ENCODE measurements at regions not wholly inside any gene's neighbourhood (a gene's known extent, or its start where the extent isn't known, plus 50 kb on each side); places are given as distances from the start of the nearest gene placed in this dataset.

DNA sequence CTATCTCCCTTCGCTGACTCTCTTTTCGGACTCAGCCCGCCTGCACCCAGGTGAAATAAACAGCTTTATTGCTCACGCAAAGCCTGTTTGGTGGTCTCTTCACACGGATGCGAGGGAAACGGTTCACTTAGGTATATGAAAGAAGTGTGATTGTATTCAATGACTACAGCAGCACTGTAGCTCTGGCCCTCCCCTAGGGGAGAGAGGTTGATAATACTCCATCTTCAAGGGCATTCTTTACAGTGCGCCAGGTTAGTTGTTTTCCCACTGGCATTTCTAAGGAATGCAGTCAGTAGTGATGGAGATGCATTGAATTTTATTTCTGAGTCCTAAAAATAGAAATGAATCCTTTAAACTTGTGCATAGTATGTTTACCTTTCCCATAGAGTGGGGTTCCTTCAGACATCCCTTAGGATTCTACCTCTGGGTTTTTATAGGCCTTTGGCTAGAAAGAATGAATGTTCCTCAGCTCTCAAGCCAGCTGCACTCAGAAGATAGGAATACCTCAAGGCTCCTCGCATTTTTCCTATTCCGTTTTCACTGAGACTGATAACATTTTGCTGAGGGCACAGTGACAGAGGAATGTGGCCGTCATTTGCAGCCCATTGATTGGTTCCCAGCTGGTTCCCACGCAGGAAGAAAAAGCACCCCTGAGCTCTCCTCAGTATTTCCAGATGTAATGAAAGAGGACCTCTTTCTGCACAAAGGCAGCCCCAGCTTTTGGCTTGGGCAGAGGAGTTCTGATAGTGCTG is 131.8 kb upstream of the C2CD4B start:
- H3K4me3 ChIP-seq (ENCODE audit: low read depth, low read length) = no peak overlapping the region
- DNase-seq (ENCODE audit: low read depth, low spot score) = no peak
- in situ Hi-C loops (cut with HindIII; ENCODE audit: low sequenced_read_pairs) = no loop called here
- TF ChIP-seq, protein P1, sequence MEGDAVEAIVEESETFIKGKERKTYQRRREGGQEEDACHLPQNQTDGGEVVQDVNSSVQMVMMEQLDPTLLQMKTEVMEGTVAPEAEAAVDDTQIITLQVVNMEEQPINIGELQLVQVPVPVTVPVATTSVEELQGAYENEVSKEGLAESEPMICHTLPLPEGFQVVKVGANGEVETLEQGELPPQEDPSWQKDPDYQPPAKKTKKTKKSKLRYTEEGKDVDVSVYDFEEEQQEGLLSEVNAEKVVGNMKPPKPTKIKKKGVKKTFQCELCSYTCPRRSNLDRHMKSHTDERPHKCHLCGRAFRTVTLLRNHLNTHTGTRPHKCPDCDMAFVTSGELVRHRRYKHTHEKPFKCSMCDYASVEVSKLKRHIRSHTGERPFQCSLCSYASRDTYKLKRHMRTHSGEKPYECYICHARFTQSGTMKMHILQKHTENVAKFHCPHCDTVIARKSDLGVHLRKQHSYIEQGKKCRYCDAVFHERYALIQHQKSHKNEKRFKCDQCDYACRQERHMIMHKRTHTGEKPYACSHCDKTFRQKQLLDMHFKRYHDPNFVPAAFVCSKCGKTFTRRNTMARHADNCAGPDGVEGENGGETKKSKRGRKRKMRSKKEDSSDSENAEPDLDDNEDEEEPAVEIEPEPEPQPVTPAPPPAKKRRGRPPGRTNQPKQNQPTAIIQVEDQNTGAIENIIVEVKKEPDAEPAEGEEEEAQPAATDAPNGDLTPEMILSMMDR (IDR thresholded peaks at IDR 0.05; ENCODE audit: low read depth, low read length) = no peak

DNA sequence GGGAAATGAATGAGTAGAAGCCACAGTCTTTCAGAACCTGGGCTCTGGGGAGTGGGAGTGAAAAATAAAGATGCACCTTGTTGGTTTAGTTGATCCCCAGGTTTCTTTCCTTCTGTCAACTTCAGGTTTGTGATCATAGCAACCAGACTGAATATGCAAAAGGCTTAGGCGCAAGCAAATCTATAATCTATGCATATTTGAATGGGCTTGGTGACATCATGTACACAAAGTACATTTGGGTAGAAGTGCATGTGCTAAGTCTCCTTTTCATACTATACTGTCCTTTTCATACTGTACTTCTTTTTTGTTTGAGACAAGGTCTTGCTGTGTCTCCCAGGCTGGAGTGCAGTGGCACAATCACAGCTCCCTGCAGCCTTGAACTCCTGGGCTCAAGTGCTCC is 132.4 kb upstream of the C2CD4B start:
- in situ Hi-C loops (cut with HindIII; ENCODE audit: low sequenced_read_pairs) = no loop called here
- DNase-seq (ENCODE audit: low read depth, low spot score) = no peak
- no peak overlapping the region for H3K4me3 ChIP-seq (ENCODE audit: low read depth, low read length)
- TF ChIP-seq, protein P1 (IDR thresholded peaks at IDR 0.05; ENCODE audit: low read depth, low read length) = no peak

DNA sequence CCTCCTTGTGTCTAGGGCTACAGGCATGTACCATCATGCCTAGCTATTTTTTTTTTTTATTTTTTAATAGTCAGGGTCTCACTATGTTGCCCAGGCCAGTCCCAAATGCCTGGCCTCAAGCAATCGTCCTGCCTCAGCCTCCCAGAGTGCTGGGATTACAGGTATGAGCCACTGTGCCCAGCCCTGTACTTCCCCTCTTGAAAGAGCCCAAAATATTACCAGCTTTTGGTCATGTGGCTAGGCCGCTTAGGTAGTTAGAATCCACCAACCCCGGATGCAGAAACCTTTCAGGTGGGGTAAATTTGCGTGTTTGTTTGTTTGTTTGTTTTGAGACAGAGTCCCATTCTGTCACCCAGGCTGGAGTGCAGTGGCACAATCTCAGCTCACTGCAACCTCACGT is 132.8 kb upstream of the C2CD4B start:
- TF ChIP-seq, protein P1 (IDR thresholded peaks at IDR 0.05; ENCODE audit: low read depth, low read length) = no peak
- DNase-seq (ENCODE audit: low read depth, low spot score) = no peak
- no peak overlapping the region for H3K4me3 ChIP-seq (ENCODE audit: low read depth, low read length)
- in situ Hi-C loops (cut with HindIII; ENCODE audit: low sequenced_read_pairs) = no loop called here

DNA sequence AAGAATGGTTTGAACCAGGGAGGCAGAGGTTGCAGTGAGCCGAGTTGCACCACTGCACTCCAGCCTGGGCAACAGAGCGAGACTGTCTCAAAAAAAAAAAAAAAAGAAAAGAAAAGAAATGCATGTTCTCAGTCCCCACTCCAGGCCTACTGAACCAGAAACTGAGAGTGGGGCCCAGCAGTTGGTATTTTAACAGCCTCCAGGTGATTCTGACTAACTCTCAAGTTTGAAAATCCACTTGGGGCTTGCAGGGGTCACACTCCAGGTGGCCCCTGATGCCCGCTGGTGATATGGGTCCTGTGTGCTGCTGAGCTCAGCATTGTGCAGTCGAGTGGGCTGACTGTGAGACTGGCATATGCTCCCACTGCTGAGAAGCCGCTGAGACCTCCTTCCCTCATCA is 133.7 kb upstream of the C2CD4B start:
- TF ChIP-seq, protein P1 (IDR thresholded peaks at IDR 0.05; ENCODE audit: low read depth, low read length) = no peak
- in situ Hi-C loops (cut with HindIII; ENCODE audit: low sequenced_read_pairs) = no loop called here
- DNase-seq (ENCODE audit: low read depth, low spot score) = no peak
- no peak overlapping the region for H3K4me3 ChIP-seq (ENCODE audit: low read depth, low read length)

DNA sequence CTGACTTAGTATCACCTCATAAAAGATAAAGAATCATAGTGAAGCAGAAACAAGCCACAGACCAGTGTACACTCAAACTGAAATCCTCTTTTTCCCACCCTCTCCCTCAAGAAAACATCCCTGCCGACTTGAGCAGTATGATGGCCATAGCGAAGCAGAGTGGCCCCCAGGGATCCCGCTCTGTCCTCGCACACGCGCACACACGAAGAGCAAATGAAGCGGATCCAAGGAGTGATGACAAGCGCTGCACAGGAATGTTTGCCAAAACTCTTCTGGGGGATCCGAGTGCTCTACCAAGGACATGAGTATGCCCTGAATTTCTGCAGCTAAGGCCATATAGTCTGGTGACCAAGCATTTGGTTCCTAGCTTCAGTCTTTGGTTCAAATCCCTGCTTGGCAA is 134.5 kb upstream of the C2CD4B start:
- DNase-seq (ENCODE audit: low read depth, low spot score) = no peak
- in situ Hi-C loops (cut with HindIII; ENCODE audit: low sequenced_read_pairs) = no loop called here
- TF ChIP-seq, protein P1 (IDR thresholded peaks at IDR 0.05; ENCODE audit: low read depth, low read length) = no peak
- no peak overlapping the region for H3K4me3 ChIP-seq (ENCODE audit: low read depth, low read length)

DNA sequence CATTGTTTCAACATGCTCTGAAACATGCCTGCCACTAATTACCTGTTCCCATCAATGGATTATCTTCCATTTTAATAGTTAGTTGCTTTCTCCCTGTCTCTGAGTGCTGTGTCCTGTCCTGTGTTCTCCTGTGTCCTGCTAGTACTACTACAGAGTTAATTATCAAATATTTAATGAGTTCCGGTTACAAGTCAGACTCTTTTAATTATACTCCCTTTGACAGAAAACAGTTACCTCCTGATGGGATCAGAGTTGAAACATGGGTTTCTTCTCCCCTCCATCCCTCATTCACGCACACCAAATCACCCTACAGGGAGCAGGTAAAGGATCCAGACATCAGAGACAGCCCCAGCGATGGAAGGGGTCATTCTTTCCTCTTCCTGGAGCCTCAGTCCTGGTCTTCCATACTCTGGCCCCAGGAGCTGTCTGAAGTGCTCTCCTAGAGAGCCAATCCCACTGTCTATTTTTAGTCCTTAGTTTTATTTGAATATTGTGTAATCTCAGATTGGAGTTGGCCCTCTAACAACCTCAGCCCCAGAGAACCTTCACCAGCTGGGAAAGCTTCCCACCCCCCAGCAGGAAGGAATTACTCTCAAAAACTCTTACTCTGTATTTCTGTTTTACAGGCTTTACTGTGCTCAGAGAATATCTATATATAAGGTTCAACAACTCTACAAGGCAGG is 137.0 kb upstream of the C2CD4B start:
- no peak overlapping the region for H3K4me3 ChIP-seq (ENCODE audit: low read depth, low read length)
- TF ChIP-seq, protein P1 (IDR thresholded peaks at IDR 0.05; ENCODE audit: low read depth, low read length) = no peak
- peak; percentile 17 for DNase-seq (ENCODE audit: low read depth, low spot score)
- in situ Hi-C loops (cut with HindIII; ENCODE audit: low sequenced_read_pairs) = no loop called here

Data from astrocyte of the spinal cord (primary cell).